ENCODE measurements at regions not wholly inside any gene's neighbourhood (a gene's known extent, or its start where the extent isn't known, plus 50 kb on each side); places are given as distances from the start of the nearest gene placed in this dataset.

DNA sequence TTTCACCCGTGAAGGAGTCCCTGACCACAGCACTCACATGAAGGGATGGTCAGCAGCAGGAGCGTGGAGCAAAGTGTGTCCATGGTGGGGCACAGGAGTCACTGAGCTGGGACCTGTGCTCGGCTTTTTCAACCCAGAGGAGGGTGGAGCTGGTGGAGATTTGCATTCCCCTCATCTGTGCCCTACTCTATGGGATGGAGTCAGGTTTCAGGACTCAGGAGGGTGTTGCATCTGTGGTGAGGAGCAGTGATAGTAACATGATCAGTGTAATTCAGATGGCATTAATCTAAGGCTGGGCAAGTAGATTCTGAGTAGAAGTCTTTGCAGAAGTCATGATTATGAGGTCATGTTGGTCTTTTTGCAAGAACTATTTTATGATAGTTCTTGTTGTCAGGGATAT is 511.9 kb downstream of the TMEM121 start:
- DNase-seq (ENCODE audit: extremely low read depth, low read depth), result no peak
- TF ChIP-seq CTCF (IDR thresholded peaks at IDR 0.05; ENCODE audit: low read depth, low read length), result no peak

GRCh38 chr14:106039400-106039799 is 513.0 kb downstream of the TMEM121 start:
- no peak for TF ChIP-seq CTCF (IDR thresholded peaks at IDR 0.05; ENCODE audit: low read depth, low read length)
- no peak for DNase-seq (ENCODE audit: extremely low read depth, low read depth)

GRCh38 chr14:106044515-106044914 is 518.1 kb downstream of the TMEM121 start:
- no peak for TF ChIP-seq CTCF (IDR thresholded peaks at IDR 0.05; ENCODE audit: low read depth, low read length)
- no peak for DNase-seq (ENCODE audit: extremely low read depth, low read depth)

GRCh38 chr14:106044949-106045596 is 518.7 kb downstream of the TMEM121 start:
- no peak for TF ChIP-seq CTCF (IDR thresholded peaks at IDR 0.05; ENCODE audit: low read depth, low read length)
- no peak for DNase-seq (ENCODE audit: extremely low read depth, low read depth)

DNA sequence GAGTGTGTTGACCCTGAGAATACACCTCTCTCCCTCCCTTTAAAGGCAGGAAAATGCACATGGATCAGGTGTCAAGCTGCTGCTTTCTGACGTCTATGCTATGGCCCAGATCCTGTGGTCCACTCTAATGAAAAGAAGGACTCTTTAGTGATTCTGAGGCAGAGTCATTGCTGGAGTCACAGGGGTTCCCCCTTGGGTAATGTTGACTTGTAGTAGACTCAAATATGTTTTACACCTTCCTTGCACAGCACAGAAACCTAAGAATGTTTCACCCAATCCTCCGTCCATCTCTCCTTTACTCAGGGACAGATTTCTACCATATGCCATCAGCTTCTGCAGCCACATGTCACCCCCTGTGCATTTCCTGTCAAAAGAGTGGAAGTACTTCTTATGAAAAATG is 525.4 kb downstream of the TMEM121 start:
- no peak for DNase-seq (ENCODE audit: extremely low read depth, low read depth)
- TF ChIP-seq CTCF (IDR thresholded peaks at IDR 0.05; ENCODE audit: low read depth, low read length), result no peak

- no peak for TF ChIP-seq CTCF (IDR thresholded peaks at IDR 0.05; ENCODE audit: low read depth, low read length)
These were observed 528.9 kb downstream of the TMEM121 start for GRCh38 chr14:106055289-106055688.

DNA sequence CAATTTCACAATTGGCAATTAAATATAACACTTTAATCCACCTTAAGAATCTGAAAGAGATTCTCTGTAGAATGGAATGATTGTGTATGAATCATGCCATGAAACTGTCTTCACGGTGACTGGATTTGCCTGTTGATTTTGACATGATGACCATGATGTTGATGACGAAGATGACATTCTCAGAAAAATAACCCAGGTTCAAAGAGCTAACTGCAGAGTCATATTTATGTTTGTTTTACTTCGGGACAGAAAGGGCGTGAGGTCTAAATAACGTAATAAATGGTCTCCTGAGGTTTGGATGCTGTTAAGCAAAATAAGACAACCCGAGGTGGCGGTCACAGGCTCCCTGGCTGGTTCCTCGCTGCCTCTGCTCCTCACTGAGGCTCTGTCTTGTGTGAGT is 532.0 kb downstream of the TMEM121 start:
- no peak for TF ChIP-seq CTCF (IDR thresholded peaks at IDR 0.05; ENCODE audit: low read depth, low read length)
- DNase-seq (ENCODE audit: extremely low read depth, low read depth), result no peak

More at GRCh38 chr14:106055289-106055688, 528.9 kb downstream of the TMEM121 start:
- no peak for DNase-seq (ENCODE audit: extremely low read depth, low read depth)
